ENCODE measurements at regions not wholly inside any gene's neighbourhood (a gene's known extent, or its start where the extent isn't known, plus 50 kb on each side); places are given as distances from the start of the nearest gene placed in this dataset.

DNA sequence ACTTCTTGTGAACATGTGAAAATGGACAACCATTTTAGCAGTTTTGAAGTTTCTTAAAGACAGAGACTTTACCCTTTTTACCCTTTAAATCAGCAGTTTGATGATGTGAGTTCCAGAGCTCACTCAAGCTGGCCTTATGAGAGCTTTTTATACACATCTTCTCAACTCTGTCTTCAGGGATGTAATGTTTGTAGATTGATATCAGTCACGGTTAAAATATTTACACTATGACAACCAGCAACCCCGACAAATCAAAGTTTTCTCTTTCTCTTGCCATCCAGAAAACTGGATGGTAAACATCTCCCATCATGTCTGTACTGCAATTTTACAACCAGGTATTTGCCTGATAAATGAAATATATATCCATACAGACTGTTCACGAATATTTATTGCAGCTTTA is 233.4 kb upstream of the ST8SIA4 start:
- no peak for TF ChIP-seq POLR2A (IDR thresholded peaks at IDR 0.05; ENCODE audit: low read depth, low read length)
- TF ChIP-seq PAX5 (IDR thresholded peaks at IDR 0.05; ENCODE audit: insufficient read depth, low read length, severe bottlenecking): no peak
- TF ChIP-seq POLR2AphosphoS5 (IDR thresholded peaks at IDR 0.05; ENCODE audit: low read depth, low read length): no peak
- no peak for TF ChIP-seq SPI1 (IDR thresholded peaks at IDR 0.05; ENCODE audit: low read depth, low read length)
- no peak for TF ChIP-seq POU2F2 (IDR thresholded peaks at IDR 0.05; ENCODE audit: low read depth, low read length)
- no peak for TF ChIP-seq TAF1 (IDR thresholded peaks at IDR 0.05; ENCODE audit: low read depth, low read length)
- FAIRE-seq (no peak), DNase-seq (ENCODE audit: insufficient read length, low spot score) (no peak)

DNA sequence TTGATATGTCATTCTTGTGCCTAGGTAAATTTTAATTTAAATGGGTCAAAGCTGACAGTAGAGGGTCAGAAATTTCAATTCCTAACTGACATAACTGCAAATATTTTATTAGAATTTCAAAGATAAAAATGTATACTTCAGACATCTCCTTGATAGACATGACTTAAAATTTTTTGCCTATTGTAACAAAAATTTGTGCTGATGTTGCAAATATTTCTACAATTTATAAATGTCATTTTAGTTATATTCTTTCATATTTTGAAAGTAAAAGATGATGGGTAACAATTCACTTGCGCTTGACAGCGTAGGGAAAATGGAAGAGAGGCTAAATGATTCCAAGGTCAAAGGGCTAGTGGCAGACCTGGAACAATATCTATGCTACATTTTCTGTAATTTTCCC is 220.3 kb upstream of the ST8SIA4 start:
- FAIRE-seq (no peak), DNase-seq (ENCODE audit: insufficient read length, low spot score) (no peak)
- TF ChIP-seq SPI1 (IDR thresholded peaks at IDR 0.05; ENCODE audit: low read depth, low read length) (no peak), PAX5 (IDR thresholded peaks at IDR 0.05; ENCODE audit: insufficient read depth, low read length, severe bottlenecking) (no peak), POU2F2 (IDR thresholded peaks at IDR 0.05; ENCODE audit: low read depth, low read length) (no peak)

DNA sequence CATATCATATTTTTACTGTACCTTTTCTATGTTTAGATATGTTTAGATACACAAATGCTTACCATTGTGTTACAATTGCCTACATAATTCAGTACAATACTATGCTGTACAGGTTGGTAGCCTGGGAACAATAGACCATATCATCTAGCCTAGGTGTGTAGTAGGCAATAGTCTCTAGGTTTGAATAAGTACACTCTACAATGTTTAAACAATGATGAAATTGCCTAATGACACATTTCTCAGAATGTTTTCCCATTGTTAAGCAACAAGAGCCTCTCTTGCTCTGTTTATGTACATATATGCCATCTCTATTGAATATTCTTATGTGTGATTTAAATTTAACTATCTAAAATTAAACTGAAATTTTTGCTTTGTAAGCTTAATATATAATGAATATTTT is 209.6 kb upstream of the ST8SIA4 start:
- no peak for DNase-seq (ENCODE audit: insufficient read length, low spot score)
- TF ChIP-seq POU2F2 (IDR thresholded peaks at IDR 0.05; ENCODE audit: low read depth, low read length) (no peak), POLR2AphosphoS5 (IDR thresholded peaks at IDR 0.05; ENCODE audit: low read depth, low read length) (no peak), PAX5 (IDR thresholded peaks at IDR 0.05; ENCODE audit: insufficient read depth, low read length, severe bottlenecking) (no peak), TAF1 (IDR thresholded peaks at IDR 0.05; ENCODE audit: low read depth, low read length) (no peak), SPI1 (IDR thresholded peaks at IDR 0.05; ENCODE audit: low read depth, low read length) (no peak), POLR2A (IDR thresholded peaks at IDR 0.05; ENCODE audit: low read depth, low read length) (no peak)
- no peak for FAIRE-seq

DNA sequence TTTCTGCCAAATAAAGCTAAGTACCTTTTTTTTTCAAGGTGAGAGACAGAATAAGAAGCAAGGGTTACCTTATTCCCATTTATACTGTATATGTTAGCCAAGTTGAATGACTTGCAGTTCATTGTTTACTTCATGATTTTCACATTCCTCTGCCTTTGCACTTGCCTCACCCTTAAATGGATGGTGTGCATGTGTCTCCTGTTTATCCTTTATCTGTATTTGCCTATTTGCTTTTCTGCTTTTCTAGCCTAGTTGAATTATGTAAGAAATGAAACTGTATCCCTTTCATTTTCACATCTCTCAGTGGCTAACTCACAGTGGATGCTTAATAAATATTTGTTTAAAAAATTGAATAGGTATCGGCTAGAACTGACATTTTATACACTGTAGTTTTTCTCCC is 200.8 kb upstream of the ST8SIA4 start:
- no peak for DNase-seq (ENCODE audit: insufficient read length, low spot score)
- FAIRE-seq: no peak
- no peak for TF ChIP-seq SPI1 (IDR thresholded peaks at IDR 0.05; ENCODE audit: low read depth, low read length)
- TF ChIP-seq TAF1 (IDR thresholded peaks at IDR 0.05; ENCODE audit: low read depth, low read length): no peak
- TF ChIP-seq PAX5 (IDR thresholded peaks at IDR 0.05; ENCODE audit: insufficient read depth, low read length, severe bottlenecking): no peak
- no peak for TF ChIP-seq POU2F2 (IDR thresholded peaks at IDR 0.05; ENCODE audit: low read depth, low read length)
- TF ChIP-seq POLR2A (IDR thresholded peaks at IDR 0.05; ENCODE audit: low read depth, low read length): no peak
- no peak for TF ChIP-seq POLR2AphosphoS5 (IDR thresholded peaks at IDR 0.05; ENCODE audit: low read depth, low read length)

DNA sequence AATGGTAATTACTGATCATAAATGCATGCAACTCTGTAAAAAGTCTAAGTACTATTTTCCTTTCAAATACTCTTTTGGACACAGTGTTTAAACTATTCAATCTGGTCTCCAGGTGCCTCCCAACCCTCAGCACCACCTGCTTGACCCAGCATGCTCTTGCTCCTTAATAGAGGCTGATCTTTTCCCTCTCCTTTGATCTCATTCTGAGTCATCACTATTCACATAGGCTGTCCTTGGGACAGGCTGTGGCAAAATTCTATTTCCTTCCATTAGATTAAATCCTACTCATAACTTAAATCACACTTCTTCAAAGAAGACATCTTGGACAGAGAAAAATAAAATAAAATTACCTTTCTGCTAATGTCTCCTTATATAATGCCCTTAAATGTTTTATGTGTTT is 199.4 kb upstream of the ST8SIA4 start:
- no peak for DNase-seq (ENCODE audit: insufficient read length, low spot score)
- TF ChIP-seq POLR2AphosphoS5 (IDR thresholded peaks at IDR 0.05; ENCODE audit: low read depth, low read length): no peak
- no peak for TF ChIP-seq POLR2A (IDR thresholded peaks at IDR 0.05; ENCODE audit: low read depth, low read length)
- TF ChIP-seq POU2F2 (IDR thresholded peaks at IDR 0.05; ENCODE audit: low read depth, low read length): no peak
- TF ChIP-seq PAX5 (IDR thresholded peaks at IDR 0.05; ENCODE audit: insufficient read depth, low read length, severe bottlenecking): no peak
- TF ChIP-seq TAF1 (IDR thresholded peaks at IDR 0.05; ENCODE audit: low read depth, low read length): no peak
- no peak for TF ChIP-seq SPI1 (IDR thresholded peaks at IDR 0.05; ENCODE audit: low read depth, low read length)
- FAIRE-seq: no peak

DNA sequence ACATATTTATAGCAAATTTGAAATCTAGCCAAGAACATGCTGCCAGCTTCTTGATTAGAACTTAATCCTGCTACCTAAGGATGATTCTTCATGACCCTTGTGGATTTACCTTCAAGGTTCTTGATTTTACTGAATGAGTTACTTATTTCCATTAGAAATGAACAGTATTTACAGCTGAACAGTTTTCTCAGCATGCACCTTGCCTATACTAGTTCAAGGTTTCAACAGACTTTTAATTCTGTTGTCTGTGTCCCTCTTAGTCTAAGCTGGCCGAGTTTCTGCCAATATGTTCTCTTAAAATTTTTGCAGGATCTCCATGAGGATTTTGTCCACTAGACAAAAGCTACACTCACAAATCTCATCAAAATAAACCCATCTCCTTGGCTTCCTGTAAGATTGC is 188.8 kb upstream of the ST8SIA4 start:
- TF ChIP-seq TAF1 (IDR thresholded peaks at IDR 0.05; ENCODE audit: low read depth, low read length): no peak
- DNase-seq (ENCODE audit: insufficient read length, low spot score) (no peak), FAIRE-seq (no peak)

DNA sequence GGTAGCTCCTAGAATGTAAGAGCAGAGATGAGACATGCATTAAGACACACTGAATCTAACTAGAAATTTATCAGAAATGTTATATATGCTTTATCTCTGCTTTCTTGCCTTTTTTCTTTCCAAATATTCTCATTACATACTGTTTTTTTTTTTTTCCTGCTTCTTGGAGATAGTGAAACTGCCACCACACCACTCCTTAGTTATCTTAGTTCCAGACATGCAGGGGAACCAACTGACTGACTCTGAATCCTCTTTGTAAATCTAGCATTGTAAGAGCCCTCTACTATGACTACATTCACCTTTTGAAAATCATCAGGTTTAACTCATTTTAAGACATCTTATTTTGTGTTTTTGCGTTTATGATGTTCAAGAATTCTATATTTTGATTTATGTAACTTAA is 181.3 kb upstream of the ST8SIA4 start:
- DNase-seq (ENCODE audit: insufficient read length, low spot score) (no peak), FAIRE-seq (no peak)
- TF ChIP-seq POLR2A (IDR thresholded peaks at IDR 0.05; ENCODE audit: low read depth, low read length): no peak
- no peak for TF ChIP-seq POLR2AphosphoS5 (IDR thresholded peaks at IDR 0.05; ENCODE audit: low read depth, low read length)
- TF ChIP-seq TAF1 (IDR thresholded peaks at IDR 0.05; ENCODE audit: low read depth, low read length): no peak
- TF ChIP-seq PAX5 (IDR thresholded peaks at IDR 0.05; ENCODE audit: insufficient read depth, low read length, severe bottlenecking): no peak
- TF ChIP-seq POU2F2 (IDR thresholded peaks at IDR 0.05; ENCODE audit: low read depth, low read length): no peak
- TF ChIP-seq SPI1 (IDR thresholded peaks at IDR 0.05; ENCODE audit: low read depth, low read length): no peak

DNA sequence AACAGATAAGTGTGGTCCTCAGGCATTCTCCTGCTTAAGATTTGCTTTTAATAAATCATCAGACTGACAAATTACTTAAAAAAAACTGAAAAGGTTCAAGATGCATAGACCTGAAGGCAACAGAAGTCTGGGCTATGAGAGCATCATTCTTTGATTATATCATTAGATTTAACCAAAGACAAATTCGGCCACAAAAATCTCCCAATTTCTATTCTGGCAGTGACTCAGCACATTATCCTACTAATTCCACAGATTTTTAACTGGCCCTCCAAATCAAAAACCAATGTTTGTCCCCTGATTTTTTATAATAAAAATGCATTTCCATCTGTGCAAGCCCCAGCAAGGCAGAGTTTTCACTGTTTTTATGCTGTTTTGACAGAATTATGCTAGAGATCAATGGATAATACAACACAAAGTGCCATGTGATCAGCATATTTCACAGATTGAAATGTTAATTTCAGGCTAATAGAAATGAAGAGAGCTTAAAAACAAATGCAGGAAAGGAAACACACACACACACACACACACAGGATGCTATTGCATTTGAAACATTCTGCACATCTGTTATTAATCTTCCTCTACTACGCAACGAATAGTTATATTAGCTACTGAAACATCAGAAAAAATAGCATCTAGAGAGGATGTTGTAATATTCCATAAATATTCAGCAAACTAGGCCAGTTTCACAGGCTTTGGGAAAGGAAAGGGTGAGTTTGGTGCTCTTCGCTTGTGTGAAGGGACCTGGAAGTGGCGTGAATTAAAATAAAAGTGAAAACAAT is 177.6 kb upstream of the ST8SIA4 start:
- DNase-seq (ENCODE audit: insufficient read length, low spot score) (no peak), FAIRE-seq (no peak)
- TF ChIP-seq SPI1 (IDR thresholded peaks at IDR 0.05; ENCODE audit: low read depth, low read length): no peak

DNA sequence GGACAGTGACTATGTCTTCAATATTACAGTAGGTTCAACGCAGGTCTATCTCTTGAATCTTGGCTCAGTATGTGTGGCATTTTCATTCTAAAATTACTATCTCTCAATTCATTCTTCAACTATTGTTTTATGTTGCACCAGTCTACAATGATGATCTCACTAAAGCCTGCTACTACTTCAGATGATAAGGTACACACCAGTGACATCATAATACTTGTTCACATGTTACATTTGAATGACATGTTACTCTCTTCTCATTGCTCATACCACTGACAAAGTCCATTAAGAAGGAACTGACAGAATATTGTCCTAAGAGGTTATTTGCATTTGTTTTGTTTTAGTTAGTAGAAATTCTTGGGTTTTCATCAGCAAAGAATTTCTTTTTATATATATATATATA is 165.2 kb upstream of the ST8SIA4 start:
- TF ChIP-seq SPI1 (IDR thresholded peaks at IDR 0.05; ENCODE audit: low read depth, low read length) (no peak), POLR2AphosphoS5 (IDR thresholded peaks at IDR 0.05; ENCODE audit: low read depth, low read length) (no peak), TAF1 (IDR thresholded peaks at IDR 0.05; ENCODE audit: low read depth, low read length) (no peak), POLR2A (IDR thresholded peaks at IDR 0.05; ENCODE audit: low read depth, low read length) (no peak), POU2F2 (IDR thresholded peaks at IDR 0.05; ENCODE audit: low read depth, low read length) (no peak), PAX5 (IDR thresholded peaks at IDR 0.05; ENCODE audit: insufficient read depth, low read length, severe bottlenecking) (no peak)
- FAIRE-seq: no peak
- no peak for DNase-seq (ENCODE audit: insufficient read length, low spot score)

DNA sequence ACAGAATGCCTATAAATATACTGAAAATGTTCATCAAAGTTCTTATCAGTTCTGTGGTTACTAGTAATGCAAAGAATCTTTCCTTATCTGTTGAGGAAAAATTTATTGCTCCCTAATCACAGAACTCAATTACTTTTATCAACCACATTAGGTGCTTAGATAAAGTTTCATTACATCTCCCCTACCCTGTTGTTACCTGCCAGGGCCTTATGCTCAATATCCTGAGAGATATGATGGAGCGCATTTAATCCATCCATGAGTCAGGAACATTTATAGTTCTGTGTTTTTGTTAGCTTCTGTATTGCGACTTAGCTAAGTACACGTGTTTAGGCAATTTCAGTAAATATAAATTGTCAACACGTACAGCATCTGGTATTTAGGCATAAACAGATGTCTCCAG is 164.3 kb upstream of the ST8SIA4 start:
- FAIRE-seq (no peak), DNase-seq (ENCODE audit: insufficient read length, low spot score) (no peak)

DNA sequence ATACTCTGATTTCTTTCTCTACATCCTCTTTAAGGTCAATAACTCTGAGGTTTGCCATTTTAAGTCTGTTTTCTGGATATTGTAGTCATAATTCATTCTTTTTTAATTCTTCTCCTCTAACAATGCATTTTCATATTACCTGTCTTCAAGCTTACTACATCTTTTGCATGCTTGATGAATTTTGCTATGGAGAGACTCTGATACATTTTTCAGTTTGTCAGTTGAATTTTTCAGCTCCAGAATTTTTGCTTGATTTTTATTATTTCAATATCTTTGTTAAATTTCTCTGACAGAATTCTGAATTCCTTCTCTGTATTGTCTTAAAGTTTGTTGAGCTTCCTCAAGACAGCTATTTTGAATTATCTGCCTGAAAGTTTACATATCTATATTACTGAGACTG is 159.8 kb upstream of the ST8SIA4 start:
- TF ChIP-seq POLR2AphosphoS5 (IDR thresholded peaks at IDR 0.05; ENCODE audit: low read depth, low read length) (no peak), PAX5 (IDR thresholded peaks at IDR 0.05; ENCODE audit: insufficient read depth, low read length, severe bottlenecking) (no peak), SPI1 (IDR thresholded peaks at IDR 0.05; ENCODE audit: low read depth, low read length) (no peak), POLR2A (IDR thresholded peaks at IDR 0.05; ENCODE audit: low read depth, low read length) (no peak), POU2F2 (IDR thresholded peaks at IDR 0.05; ENCODE audit: low read depth, low read length) (no peak), TAF1 (IDR thresholded peaks at IDR 0.05; ENCODE audit: low read depth, low read length) (no peak)
- FAIRE-seq: no peak
- DNase-seq (ENCODE audit: insufficient read length, low spot score): no peak

More for the DNA sequence above, 164.3 kb upstream of the ST8SIA4 start:
- TF ChIP-seq POLR2A (IDR thresholded peaks at IDR 0.05; ENCODE audit: low read depth, low read length): no peak
